Limb (tissue), 2 donors: ENCODE measurements at regions not wholly inside any gene's neighbourhood (a gene's known extent, or its start where the extent isn't known, plus 50 kb on each side); places are given as distances from the start of the nearest gene placed in this dataset.

ENCODE experiments used
- DNase-seq, 2 donors: peaks; one replicate each; pipeline ENCODE4 v3.0.0-alpha.2; 2016; ENCODE audit errors: extremely low spot score in 2 of 2

DNA sequence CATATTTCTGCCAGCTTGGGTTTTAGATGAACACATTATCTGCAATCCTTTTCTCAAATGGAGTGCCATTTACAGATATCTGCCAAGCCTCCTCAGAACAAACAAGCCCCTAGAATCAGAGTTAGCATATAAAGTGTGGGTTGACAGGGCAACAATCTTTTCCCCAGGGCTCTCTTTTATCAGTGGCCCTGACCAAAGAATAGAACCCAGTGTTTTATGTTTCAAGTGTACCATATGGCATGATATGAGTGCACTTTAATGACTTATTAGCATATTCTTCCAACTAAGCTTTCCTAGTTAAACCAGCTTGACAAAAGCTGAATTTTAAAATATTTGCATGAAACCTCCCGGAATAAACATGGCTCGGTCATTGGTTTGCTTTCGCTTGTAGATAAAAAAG lies 57.3 kb downstream of the EVX1 start:
- no peak for DNase-seq

DNA sequence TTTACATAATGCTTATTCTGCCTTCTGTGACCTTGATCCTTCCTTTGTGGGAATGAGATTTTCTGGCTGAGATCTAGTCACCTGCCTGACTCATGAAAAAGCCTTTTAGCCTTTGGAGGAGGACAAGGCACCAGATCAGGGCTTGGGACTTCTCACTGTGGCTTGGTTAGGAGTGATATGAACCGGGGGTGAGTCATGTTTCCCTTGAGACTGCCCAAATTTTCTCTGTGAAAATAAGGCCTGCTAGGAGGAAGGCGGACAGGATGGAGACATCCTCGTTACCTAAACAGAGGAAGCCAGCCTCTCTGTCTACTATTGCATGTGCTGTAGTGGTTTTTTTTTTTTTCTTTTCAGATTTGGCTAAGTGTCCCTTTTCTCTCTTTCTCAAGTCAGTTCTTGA lies 57.8 kb downstream of the EVX1 start:
- no peak for DNase-seq

DNA sequence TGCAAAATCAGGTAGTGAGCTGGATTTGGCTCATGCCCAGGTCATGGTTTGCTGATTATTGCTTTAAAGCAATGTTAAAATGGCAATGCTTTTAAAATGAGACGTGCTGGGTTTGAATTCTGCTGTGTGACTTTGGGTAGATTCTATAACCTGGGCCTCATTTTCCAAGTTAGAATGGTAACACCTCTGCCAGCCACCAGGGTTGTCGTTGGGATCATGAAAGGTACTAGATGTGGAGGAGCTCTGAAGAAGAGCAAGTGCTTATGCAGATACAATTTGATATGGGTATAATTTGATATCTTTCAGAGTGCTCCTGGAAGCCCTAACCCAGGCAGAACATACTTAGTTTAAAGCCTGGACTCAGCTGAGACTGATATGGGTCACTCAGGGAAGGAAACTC lies 60.0 kb downstream of the EVX1 start:
- DNase-seq: no peak

DNA sequence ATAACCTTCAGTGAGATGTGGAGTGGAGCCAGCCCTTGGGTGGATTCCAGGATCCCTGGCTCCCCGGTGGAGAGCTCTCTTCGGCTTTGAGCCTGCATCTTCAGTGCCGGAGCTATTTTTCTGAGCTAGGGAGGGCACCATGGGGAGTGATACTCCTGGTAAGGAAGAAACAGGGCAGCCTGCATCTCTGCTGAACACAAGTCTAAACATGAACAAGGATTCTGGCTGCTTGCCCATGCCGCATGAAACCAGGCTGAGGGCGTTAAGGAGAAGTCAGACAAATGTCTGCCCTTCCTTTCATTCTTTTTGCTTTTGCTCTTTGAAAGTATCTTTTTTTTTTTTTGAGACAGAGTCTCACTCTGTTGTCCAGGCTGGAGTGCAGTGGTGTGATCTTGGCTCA lies 60.4 kb downstream of the EVX1 start:
- DNase-seq: peak in 1 of 2 donors; percentile 25

DNA sequence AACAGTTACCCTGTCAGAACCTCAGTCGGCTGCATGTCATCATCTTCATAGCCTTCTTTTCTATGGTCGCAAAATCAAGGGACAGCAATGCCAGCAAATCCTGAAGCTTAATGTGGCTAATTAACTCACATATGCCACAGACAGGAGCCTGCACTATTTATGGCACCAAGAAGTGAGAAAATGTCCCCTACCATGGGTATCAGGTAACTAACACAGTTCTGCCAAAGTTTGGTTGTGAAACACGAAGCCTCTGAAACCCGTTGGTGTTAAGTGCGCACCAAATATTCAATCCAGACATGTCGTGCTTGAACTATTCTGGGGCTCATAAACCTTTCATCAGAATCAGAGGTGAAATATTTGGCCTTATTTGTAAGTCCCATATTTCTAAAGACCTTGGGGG lies 63.3 kb downstream of the EVX1 start:
- no peak for DNase-seq

DNA sequence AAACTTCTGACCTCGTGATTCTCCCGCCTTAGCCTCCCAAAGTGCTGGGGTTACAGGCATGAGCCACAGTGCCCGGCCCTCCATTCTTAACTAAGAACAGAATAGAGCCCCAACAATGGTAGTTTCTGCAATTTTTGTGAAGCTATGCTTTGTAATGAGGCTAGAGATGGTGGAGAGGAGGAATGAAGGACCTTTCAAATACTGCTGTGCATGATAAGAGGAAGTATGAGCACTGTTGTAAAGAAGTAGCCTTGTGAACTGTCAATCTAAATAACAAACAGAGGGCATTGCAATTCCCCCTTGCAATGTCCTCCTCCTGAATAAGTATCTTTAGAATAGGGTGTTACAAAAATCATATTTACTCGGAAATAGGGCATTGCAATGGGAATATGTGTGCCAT lies 70.2 kb downstream of the EVX1 start:
- no peak for DNase-seq

DNA sequence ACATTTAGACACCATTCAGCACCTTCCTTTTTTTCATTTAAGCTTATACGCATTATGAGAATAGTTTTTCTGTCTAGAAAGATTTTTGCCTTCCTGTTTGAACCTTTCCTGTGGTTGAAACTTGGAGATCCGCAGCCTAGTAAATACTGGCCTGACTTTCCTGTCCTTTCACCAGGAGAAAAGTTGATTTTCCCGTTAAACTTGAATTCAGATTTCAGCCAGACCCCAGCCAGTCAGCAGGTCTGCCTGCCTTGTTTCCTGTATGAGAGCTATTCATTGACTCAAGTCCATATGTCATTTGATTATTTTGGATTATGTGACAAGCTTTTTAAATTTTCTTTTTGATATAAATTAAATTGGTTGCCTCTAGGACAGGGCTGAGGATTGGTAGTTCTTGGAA lies 71.5 kb downstream of the EVX1 start:
- DNase-seq: no peak

- no peak for DNase-seq
Measured at GRCh38 chr7:27315066-27315465, 72.5 kb downstream of the EVX1 start.

GRCh38 chr7:27316311-27316710 lies 73.7 kb downstream of the EVX1 start:
- DNase-seq: no peak

GRCh38 chr7:27324246-27324645 lies 81.6 kb downstream of the EVX1 start:
- DNase-seq: no peak

DNA sequence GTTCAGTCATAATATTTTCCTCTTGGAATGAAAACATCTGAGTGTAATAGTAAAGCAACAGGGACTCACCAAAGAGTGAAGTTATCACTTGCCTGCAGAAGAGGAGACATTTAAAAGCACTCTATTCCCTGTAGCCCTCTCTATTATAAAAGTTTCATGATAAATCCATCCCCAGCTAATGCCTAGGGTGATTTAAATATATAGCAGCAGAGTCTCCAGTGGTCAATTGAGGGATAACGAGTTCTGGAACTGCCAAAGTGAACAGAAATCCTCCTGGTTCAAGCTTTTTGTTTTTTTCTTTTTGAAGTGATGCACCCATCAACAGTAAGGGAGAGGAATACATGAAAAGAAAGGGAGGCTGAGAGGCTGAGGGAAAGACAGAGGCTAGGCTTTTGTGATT lies 87.3 kb downstream of the EVX1 start:
- no peak for DNase-seq

- no peak for DNase-seq
Measured at GRCh38 chr7:27339478-27339877, 96.9 kb downstream of the EVX1 start.

- DNase-seq: no peak
Measured at GRCh38 chr7:27344471-27344870, 101.9 kb downstream of the EVX1 start.

DNA sequence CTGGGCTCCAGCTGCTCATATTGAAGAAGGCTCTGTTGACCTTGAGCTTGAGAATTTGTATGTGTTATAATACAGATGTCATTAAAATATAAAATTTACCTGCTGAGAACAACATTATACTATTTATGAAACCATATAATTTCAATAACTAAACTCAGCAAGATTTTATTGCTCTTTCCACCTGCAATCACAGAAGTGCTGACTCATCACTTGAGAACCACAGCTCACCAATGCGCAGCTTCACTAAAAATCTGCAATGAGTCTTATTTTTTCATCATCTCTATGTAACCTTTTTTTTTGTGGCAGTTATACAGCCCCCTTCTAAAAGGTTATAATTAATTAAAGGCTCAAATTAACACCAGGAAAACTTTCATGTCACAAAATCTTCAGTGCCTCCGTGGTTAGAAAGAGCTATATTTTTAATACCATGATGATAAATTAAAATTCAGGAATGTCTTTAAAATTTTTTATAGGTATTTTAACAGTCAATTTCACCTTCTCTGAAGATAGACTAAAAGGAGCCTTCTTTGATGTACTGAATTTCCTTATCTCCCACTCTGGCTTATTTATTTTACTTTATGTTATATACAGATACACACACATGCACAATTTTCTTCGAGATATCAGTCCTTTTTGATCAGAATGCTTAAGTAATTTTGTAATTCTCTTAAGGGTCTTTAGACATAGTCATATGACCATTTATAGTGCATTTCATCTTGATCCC lies 102.7 kb downstream of the EVX1 start:
- no peak for DNase-seq

DNA sequence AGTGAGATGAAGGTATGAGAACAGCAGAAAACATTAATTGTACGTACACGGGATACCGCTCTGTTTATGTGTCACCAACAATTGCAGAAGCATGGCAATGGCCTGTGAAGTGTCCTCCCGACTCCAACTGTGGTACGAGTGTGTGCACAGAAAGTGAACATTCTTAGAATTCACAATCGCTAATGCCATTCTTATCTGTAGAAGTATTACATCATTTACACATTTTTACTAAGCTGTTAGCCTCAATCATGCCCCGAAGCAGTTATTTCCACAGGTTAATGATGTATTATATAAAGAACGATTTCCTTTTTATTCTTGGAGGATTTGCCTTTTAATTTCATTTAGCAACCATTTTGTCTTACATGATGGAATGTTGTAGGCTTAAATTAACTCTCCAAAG lies 103.4 kb downstream of the EVX1 start:
- DNase-seq: no peak

DNA sequence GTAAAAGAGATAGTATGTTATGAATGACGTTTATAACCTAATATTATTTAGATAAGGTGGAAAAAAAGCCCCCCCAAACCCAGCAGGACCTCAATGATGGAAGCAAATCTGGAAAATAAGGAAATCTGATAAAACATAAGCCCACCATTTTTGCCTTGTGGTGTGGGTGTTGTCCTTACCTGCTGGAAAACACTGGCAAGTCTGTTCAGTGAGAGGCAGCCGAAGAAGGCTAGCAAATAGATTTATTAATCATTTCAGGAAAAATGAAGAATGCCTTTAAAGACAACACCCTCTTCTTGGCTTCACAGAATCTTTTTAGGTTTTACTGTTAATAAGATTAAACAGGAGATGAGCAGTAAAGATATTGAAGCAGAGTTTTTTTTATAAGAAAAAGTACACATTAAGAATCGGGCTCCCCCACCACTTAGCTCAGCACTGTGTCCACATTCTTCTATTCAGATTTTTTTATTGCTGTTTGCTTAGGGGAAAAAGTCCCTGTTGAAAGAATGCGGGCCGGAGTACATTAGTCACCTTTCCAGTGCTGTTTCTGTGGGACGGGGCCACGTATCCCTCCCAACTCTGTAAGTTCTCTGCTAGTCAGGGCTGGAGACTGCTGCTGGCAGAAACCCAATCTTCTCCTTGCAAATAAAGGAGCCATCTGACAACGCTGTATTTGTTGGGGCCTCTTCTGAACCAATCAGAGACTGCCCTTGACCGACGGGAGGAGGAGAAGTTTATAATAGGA lies 104.1 kb downstream of the EVX1 start:
- peak in 1 of 2 donors; percentile 44 for DNase-seq

DNA sequence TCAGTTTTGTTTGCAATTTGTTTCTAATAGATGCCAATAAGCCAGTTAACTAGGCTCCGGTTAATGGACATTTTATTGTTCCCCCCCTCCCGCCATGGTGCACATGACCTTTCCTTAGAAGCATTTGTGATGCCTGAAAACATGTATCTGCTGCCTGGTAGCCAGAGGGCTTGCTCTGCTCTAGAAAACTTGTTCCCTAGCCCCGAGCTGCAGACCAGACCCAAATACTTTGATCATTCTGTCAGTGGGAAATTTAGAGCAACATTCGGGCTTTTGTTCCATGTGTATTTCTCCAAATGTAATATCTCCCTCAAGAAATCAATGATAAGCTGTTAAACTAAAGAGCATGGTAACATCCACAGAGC lies 104.7 kb downstream of the EVX1 start:
- DNase-seq: no peak

- DNase-seq: no peak
Measured at GRCh38 chr7:27349621-27350020, 107.0 kb downstream of the EVX1 start.

GRCh38 chr7:27351137-27351536 lies 108.5 kb downstream of the EVX1 start:
- DNase-seq: no peak

- no peak for DNase-seq
Measured at GRCh38 chr7:27351786-27352185, 109.2 kb downstream of the EVX1 start.

DNA sequence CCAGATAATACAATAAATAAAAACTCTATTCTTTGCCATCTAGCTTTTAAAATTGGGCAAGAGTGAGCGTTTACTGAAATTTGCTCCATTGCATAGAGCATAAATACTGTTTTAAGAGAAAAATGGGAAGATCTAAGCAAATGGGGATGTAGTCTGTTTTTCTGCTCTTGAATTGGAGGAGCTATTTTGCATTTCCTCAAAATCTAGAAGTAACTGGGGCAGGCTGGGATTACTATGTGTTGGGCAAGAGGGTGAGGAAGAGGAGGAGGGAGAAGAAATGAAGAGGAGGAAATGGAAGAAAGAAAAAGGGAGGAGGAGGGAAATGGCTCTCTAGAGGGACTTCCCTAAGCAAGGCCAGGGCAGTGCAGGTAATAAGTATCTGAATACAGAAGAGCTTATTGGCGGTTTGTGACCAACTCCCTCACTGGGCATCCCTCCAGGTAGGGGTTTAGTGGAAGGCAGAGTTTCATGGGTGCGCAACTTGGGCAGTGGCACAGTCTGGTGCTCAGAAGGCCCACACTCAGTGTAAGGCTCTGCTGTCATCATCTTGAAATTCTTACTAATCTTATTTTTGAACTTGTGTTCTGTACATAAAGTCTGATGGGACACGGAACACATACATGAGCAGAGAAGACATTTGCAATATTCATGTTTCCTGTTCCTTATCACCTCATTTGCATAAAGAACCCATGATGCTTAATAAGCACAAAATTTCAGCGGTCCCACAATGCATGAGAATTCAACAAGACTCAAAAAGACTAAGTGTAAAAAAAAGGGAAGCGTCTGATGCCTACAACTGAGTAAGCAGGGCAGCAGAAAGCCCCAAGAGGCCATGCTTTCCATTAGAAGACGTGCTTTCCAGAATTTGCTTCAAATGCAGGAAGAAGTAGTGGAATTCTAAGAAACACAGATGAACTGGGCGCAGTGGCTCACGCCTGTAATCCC lies 116.9 kb downstream of the EVX1 start:
- no peak for DNase-seq

GRCh38 chr7:27361522-27361921 lies 118.9 kb downstream of the EVX1 start:
- DNase-seq: no peak
